B cell (primary cell): ENCODE measurements at regions not wholly inside any gene's neighbourhood (a gene's known extent, or its start where the extent isn't known, plus 50 kb on each side); places are given as distances from the start of the nearest gene placed in this dataset.

ENCODE experiments used
- ATAC-seq: fragments of 200-7000 bp; cut with Tn5 transposase; one replicate; pipeline ENCODE4 v1.10.0; 2021; ENCODE audit warnings: low read depth, mild to moderate bottlenecking, moderate number of reproducible peaks, moderate library complexity
- CTCF ChIA-PET: fragments of 350-600 bp; sonication (Branson Sonifier 250); formaldehyde crosslinking; loops from one replicate; lab custom pipeline; 2021; ENCODE audit warnings: antibody characterized with exemption, inconsistent platforms; lab: Charles Lee
- POLR2A ChIA-PET: fragments of 350-600 bp; sonication (Branson Sonifier 250); formaldehyde crosslinking; loops from one replicate; lab custom pipeline; 2021; ENCODE audit warnings: antibody characterized with exemption; lab: Charles Lee
- DNase-seq: peaks from one replicate; pipeline ENCODE4 v3.0.0; 2013
- H2AFZ ChIP-seq: 2 replicates; pipeline ENCODE4 v1.6.1; 2012; ENCODE audit warnings: mild to moderate bottlenecking, low read depth, low read length; ENCODE audit not compliant: insufficient read depth, poor library complexity, severe bottlenecking
- H3K27ac ChIP-seq, 2 donors: 1 replicate in 1 of 2; 2 replicates in 1 of 2; pipeline ENCODE4 v1.5.1; 2012 to 2013; ENCODE audit warnings: low read length in 2 of 2, mild to moderate bottlenecking in 2 of 2, moderate library complexity in 1 of 2
- H3K27me3 ChIP-seq, 4 experiments: fragments of 200-600 bp in 1 of 4; sonication (generic) in 1 of 4; replicated peaks in 1 of 4; 1 replicate in 2 of 4; 2 replicates in 2 of 4; pipeline versions ENCODE4 v1.6.1 to v1.7.0; 2013 to 2016; ENCODE audit warnings: low read length in 3 of 4, mild to moderate bottlenecking in 2 of 4, mixed read lengths in 1 of 4, moderate library complexity in 1 of 4; ENCODE audit not compliant: insufficient read depth in 4 of 4, control insufficient read depth in 3 of 4; ENCODE audit errors: control extremely low read depth in 1 of 4
- H3K36me3 ChIP-seq, 2 experiments: replicated peaks in 1 of 2; 1 replicate in 1 of 2; 2 replicates in 1 of 2; pipeline versions ENCODE4 v1.6.1 to v1.7.1; 2013; ENCODE audit warnings: low read length in 1 of 2; ENCODE audit not compliant: insufficient read depth in 2 of 2, control insufficient read depth in 1 of 2; ENCODE audit errors: control extremely low read depth in 1 of 2, extremely low read depth in 1 of 2
- H3K4me1 ChIP-seq, 2 donors: fragments of 200-600 bp in 1 of 2; sonication (generic) in 1 of 2; 1 replicate in 1 of 2; 2 replicates in 1 of 2; pipeline versions ENCODE4 v1.5.1 to v1.6.1; 2013 to 2017; ENCODE audit warnings: low read length in 2 of 2; ENCODE audit not compliant: control insufficient read depth in 2 of 2, insufficient read depth in 2 of 2
- H3K4me2 ChIP-seq: replicated peaks from 2 replicates; pipeline ENCODE3; 2012; ENCODE audit warnings: mild to moderate bottlenecking, low read depth, low read length; ENCODE audit not compliant: poor library complexity, severe bottlenecking
- H3K4me3 ChIP-seq, 5 experiments: fragments of 200-600 bp in 1 of 5; sonication (generic) in 1 of 5; 1 replicate in 3 of 5; 2 replicates in 2 of 5; pipeline versions ENCODE4 v1.5.1 to v1.7.0; 2011 to 2016; ENCODE audit warnings: low read length in 4 of 5, mild to moderate bottlenecking in 4 of 5, low read depth in 2 of 5, control low read depth in 1 of 5, moderate library complexity in 1 of 5; ENCODE audit not compliant: insufficient read depth in 1 of 5; ENCODE audit errors: control extremely low read depth in 1 of 5, extremely low read depth in 1 of 5
- H3K79me2 ChIP-seq: fragments of 200-600 bp; sonication (generic); one replicate; pipeline ENCODE4 v1.6.0; 2016; ENCODE audit warnings: low read length; ENCODE audit not compliant: control insufficient read depth, insufficient read depth
- H3K9ac ChIP-seq: fragments of 200-600 bp; sonication (generic); 2 replicates; pipeline ENCODE4 v1.6.1; 2017; ENCODE audit warnings: mild to moderate bottlenecking, low read length, moderate library complexity
- H3K9me3 ChIP-seq, 3 donors: one replicate each; pipeline versions ENCODE4 v1.6.1 to v1.7.1; 2013; ENCODE audit warnings: low read length in 2 of 3; ENCODE audit not compliant: control insufficient read depth in 2 of 3, insufficient read depth in 1 of 3; ENCODE audit errors: control extremely low read depth in 1 of 3
- H4K20me1 ChIP-seq: 2 replicates; pipeline ENCODE4 v1.6.0; 2012; ENCODE audit warnings: mild to moderate bottlenecking, low read length; ENCODE audit not compliant: insufficient read depth, control insufficient read depth, poor library complexity, severe bottlenecking
- H3K27ac Mint-ChIP-seq: one replicate; pipeline ENCODE4 v1.8.0; 2021; ENCODE audit warnings: mixed read lengths
- H3K27me3 Mint-ChIP-seq: one replicate; pipeline ENCODE4 v1.8.0; 2021; ENCODE audit warnings: mixed read lengths
- H3K4me1 Mint-ChIP-seq: one replicate; pipeline ENCODE4 v1.8.0; 2021; ENCODE audit warnings: mixed read lengths
- H3K4me3 Mint-ChIP-seq: one replicate; pipeline ENCODE4 v1.8.0; 2021; ENCODE audit warnings: mixed read lengths
- H3K9me3 Mint-ChIP-seq: one replicate; pipeline ENCODE4 v1.8.0; 2022; ENCODE audit warnings: mixed read lengths; ENCODE audit not compliant: insufficient read depth
- EZH2 ChIP-seq: IDR thresholded peaks from 2 replicates; pipeline ENCODE4 v1.6.1; 2012; ENCODE audit warnings: borderline replicate concordance, low read depth, mild to moderate bottlenecking, moderate library complexity, low read length; ENCODE audit not compliant: insufficient read depth, poor library complexity, severe bottlenecking
- WGBS: methylation state at CpG from one replicate; pipeline ENCODE4 v1.1.5; 2013; ENCODE audit warnings: missing lambda C conversion rate; ENCODE audit not compliant: insufficient coverage; 5-methylcytosine and 5-hydroxymethylcytosine counted together
- intact Hi-C: fragments of 100-400 bp; cut with micrococcal nuclease; formaldehyde crosslinking; loops from one replicate; pipeline ENCODE4 v1.10.0; 2022
- TF ChIP-seq, protein P1 (sequence below): fragments of 200-600 bp; IDR thresholded peaks from one replicate; pipeline ENCODE4 v1.8.0; 2022; ENCODE audit warnings: antibody characterized with exemption, mild to moderate bottlenecking

DNA sequence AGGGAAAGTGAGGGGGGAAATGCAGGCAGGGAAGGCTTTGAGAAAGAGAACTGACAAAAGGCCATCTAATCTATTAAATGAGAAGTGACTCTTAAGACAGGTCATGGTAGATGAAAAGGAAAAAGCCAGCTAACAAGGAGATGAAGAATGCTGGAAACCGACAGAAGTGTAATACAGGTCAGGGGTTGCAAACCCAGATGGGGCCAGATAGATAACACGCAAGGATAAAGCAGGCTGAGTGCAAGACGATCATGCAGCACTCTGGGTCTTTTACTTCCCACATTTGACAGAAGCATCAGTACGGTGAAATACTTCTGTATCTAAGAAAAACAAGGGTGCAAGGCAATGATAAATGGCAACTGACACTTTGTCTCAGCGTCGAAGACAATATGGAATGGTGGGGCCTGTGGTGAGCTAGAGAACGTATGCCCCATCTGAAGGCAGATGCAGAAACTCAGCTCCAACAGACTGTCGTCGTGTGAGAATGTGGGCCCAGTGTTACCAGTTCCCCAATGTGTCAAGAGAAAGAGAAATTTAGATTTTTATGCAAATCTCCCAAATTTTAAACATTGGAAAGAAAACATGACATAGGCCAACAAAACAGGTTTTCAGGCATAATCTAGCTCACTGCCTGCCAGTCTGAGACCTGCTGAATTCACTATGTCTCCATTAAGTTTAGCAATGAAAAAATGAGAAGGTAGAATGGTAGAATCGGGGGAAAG, 187.4 kb downstream of the PHLDA1 start:
- CTCF ChIA-PET = no interaction called here
- no peaks in the 10 kb centered on the region for H3K36me3 ChIP-seq
- Mint-ChIP-seq H3K27me3 (peaks cover 12% of the 10 kb centered on the region), H3K9me3 (peaks cover 2% of the 10 kb centered on the region), H3K4me1 (no peaks in the 10 kb centered on the region), H3K27ac (no peak overlapping the region), H3K4me3 (no peak overlapping the region)
- H3K9ac ChIP-seq = no peak overlapping the region
- no peak overlapping the region for H3K27ac ChIP-seq
- DNase-seq = no peak
- no peak overlapping the region for H2AFZ ChIP-seq
- H3K9me3 ChIP-seq = no peaks in the 10 kb centered on the region
- H3K4me2 ChIP-seq = no peak overlapping the region
- H3K4me3 ChIP-seq = no peak overlapping the region
- no peaks in the 10 kb centered on the region for H3K27me3 ChIP-seq
- no peaks in the 10 kb centered on the region for H3K79me2 ChIP-seq
- TF ChIP-seq, protein P1, sequence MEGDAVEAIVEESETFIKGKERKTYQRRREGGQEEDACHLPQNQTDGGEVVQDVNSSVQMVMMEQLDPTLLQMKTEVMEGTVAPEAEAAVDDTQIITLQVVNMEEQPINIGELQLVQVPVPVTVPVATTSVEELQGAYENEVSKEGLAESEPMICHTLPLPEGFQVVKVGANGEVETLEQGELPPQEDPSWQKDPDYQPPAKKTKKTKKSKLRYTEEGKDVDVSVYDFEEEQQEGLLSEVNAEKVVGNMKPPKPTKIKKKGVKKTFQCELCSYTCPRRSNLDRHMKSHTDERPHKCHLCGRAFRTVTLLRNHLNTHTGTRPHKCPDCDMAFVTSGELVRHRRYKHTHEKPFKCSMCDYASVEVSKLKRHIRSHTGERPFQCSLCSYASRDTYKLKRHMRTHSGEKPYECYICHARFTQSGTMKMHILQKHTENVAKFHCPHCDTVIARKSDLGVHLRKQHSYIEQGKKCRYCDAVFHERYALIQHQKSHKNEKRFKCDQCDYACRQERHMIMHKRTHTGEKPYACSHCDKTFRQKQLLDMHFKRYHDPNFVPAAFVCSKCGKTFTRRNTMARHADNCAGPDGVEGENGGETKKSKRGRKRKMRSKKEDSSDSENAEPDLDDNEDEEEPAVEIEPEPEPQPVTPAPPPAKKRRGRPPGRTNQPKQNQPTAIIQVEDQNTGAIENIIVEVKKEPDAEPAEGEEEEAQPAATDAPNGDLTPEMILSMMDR = no peak
- no peak for TF ChIP-seq EZH2
- intact Hi-C loops = no loop called here
- POLR2A ChIA-PET = interaction anchor here (0.6 kb wide), 1 partner anchor 908 kb away, joined by 3 read pairs; no protein-coding TSS in a partner anchor
- no peaks in the 10 kb centered on the region for H3K4me1 ChIP-seq
- WGBS = 87% methylated on average over 10 of the region's 10 CpGs
- no peak for ATAC-seq
- H4K20me1 ChIP-seq = no peaks in the 10 kb centered on the region

DNA sequence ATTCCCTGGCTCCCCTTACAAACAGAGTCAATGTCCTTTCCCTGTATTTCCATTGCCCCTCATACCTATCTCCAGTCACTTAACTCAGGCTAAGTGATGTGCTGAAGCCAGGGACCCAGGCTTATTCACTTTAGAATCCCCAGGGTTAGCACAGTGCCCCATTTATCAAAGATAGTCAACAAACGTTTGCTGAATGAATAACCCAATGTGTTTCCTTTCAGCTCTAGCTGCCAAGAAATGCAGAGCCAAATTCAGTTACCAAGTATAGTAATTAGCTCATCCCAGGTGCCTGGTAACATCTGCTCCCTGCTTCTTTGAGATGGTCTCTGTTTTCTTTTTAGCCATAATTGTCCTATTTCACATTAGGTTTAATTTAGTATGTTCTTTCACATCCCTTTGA, 189.5 kb downstream of the PHLDA1 start:
- no peaks in the 10 kb centered on the region for H3K4me1 ChIP-seq
- H3K9me3 ChIP-seq = no peaks in the 10 kb centered on the region
- ChIA-PET CTCF (no interaction called here), POLR2A (no interaction called here)
- intact Hi-C loops = no loop called here
- H3K27me3 ChIP-seq = no peaks in the 10 kb centered on the region
- no peak overlapping the region for H3K4me3 ChIP-seq
- peaks cover 4% of the 10 kb centered on the region for H3K9me3 Mint-ChIP-seq
- no peak overlapping the region for H3K4me3 Mint-ChIP-seq
- H3K27me3 Mint-ChIP-seq = peaks cover 16% of the 10 kb centered on the region
- H2AFZ ChIP-seq = no peak overlapping the region
- no peaks in the 10 kb centered on the region for H3K36me3 ChIP-seq
- H3K9ac ChIP-seq = no peak overlapping the region
- DNase-seq (no peak), ATAC-seq (no peak)
- H3K27ac ChIP-seq = no peak overlapping the region
- H3K79me2 ChIP-seq = no peaks in the 10 kb centered on the region
- no peak overlapping the region for H3K27ac Mint-ChIP-seq
- 71% methylated on average over 1 of the region's 1 CpG for WGBS
- no peaks in the 10 kb centered on the region for H4K20me1 ChIP-seq
- TF ChIP-seq, protein P1 = no peak
- TF ChIP-seq EZH2 = no peak
- no peak overlapping the region for H3K4me2 ChIP-seq
- H3K4me1 Mint-ChIP-seq = no peaks in the 10 kb centered on the region
